RWPE2 (cell line): ENCODE measurements at regions not wholly inside any gene's neighbourhood (a gene's known extent, or its start where the extent isn't known, plus 50 kb on each side); places are given as distances from the start of the nearest gene placed in this dataset.

ENCODE experiments used
- ATAC-seq: fragments of 200-7000 bp; cut with Tn5 transposase; 3 replicates; pipeline ENCODE4 v1.9.1; 2021; ENCODE audit warnings: low read depth
- DNase-seq: peaks from one replicate; pipeline ENCODE4 v3.0.0-alpha.2; 2020; ENCODE audit warnings: low spot score
- H3K27ac ChIP-seq: fragments of 450-650 bp; 2 replicates; pipeline ENCODE4 v1.5.1; 2017; ENCODE audit warnings: mild to moderate bottlenecking; ENCODE audit not compliant: poor library complexity, severe bottlenecking
- H3K27me3 ChIP-seq: fragments of 250-450 bp; sonication (Bioruptor Pico); 2 replicates; pipeline ENCODE4 v1.5.1; 2021; ENCODE audit warnings: mild to moderate bottlenecking, moderate library complexity; ENCODE audit not compliant: insufficient read depth, poor library complexity, severe bottlenecking
- H3K36me3 ChIP-seq: fragments of 250-450 bp; sonication (Bioruptor Pico); 2 replicates; pipeline ENCODE4 v1.5.1; 2020; ENCODE audit warnings: low read depth, mild to moderate bottlenecking, moderate library complexity
- H3K4me1 ChIP-seq: fragments of 250-450 bp; sonication (Bioruptor Pico); 2 replicates; pipeline ENCODE4 v1.5.1; 2021; ENCODE audit warnings: mild to moderate bottlenecking, moderate library complexity; ENCODE audit not compliant: insufficient read depth, poor library complexity, severe bottlenecking
- H3K4me3 ChIP-seq: fragments of 250-450 bp; sonication (Bioruptor Pico); 2 replicates; pipeline ENCODE4 v1.5.1; 2021; ENCODE audit warnings: mild to moderate bottlenecking, moderate library complexity; ENCODE audit not compliant: severe bottlenecking
- H3K9me3 ChIP-seq: fragments of 250-450 bp; sonication (Bioruptor Pico); 2 replicates; pipeline ENCODE4 v1.5.1; 2021; ENCODE audit warnings: mild to moderate bottlenecking, moderate library complexity; ENCODE audit not compliant: severe bottlenecking
- TF ChIP-seq, protein P1 (sequence below): fragments of 450-650 bp; IDR thresholded peaks from one replicate; pipeline ENCODE4 v1.5.1; 2017; ENCODE audit warnings: mild to moderate bottlenecking, moderate library complexity; ENCODE audit not compliant: poor library complexity, severe bottlenecking

- Histone ChIP-seq H3K27ac (no peak overlapping the region), H3K36me3 (no peaks in the 10 kb centered on the region), H3K27me3 (peaks cover 4% of the 10 kb centered on the region), H3K4me3 (no peak overlapping the region), H3K9me3 (no peaks in the 10 kb centered on the region), H3K4me1 (no peaks in the 10 kb centered on the region)
- TF ChIP-seq, protein P1, sequence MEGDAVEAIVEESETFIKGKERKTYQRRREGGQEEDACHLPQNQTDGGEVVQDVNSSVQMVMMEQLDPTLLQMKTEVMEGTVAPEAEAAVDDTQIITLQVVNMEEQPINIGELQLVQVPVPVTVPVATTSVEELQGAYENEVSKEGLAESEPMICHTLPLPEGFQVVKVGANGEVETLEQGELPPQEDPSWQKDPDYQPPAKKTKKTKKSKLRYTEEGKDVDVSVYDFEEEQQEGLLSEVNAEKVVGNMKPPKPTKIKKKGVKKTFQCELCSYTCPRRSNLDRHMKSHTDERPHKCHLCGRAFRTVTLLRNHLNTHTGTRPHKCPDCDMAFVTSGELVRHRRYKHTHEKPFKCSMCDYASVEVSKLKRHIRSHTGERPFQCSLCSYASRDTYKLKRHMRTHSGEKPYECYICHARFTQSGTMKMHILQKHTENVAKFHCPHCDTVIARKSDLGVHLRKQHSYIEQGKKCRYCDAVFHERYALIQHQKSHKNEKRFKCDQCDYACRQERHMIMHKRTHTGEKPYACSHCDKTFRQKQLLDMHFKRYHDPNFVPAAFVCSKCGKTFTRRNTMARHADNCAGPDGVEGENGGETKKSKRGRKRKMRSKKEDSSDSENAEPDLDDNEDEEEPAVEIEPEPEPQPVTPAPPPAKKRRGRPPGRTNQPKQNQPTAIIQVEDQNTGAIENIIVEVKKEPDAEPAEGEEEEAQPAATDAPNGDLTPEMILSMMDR = no peak
- ATAC-seq (no peak), DNase-seq (no peak)
Observed at GRCh38 chr4:23117826-23118225, 425.1 kb downstream of the GBA3 start.

- Histone ChIP-seq H3K4me1 (no peaks in the 10 kb centered on the region), H3K27me3 (peaks cover 4% of the 10 kb centered on the region), H3K36me3 (no peaks in the 10 kb centered on the region), H3K9me3 (no peaks in the 10 kb centered on the region), H3K27ac (no peak overlapping the region), H3K4me3 (no peak overlapping the region)
- ATAC-seq (no peak), DNase-seq (no peak)
- TF ChIP-seq, protein P1 = no peak
Observed at GRCh38 chr4:23114538-23114937, 421.8 kb downstream of the GBA3 start.

- DNase-seq (no peak), ATAC-seq (no peak)
- Histone ChIP-seq H3K27me3 (peaks cover 4% of the 10 kb centered on the region), H3K4me1 (no peaks in the 10 kb centered on the region), H3K27ac (no peak overlapping the region), H3K9me3 (no peaks in the 10 kb centered on the region), H3K4me3 (no peak overlapping the region), H3K36me3 (no peaks in the 10 kb centered on the region)
- TF ChIP-seq, protein P1 = no peak
Observed at GRCh38 chr4:23113104-23113503, 420.4 kb downstream of the GBA3 start.

DNA sequence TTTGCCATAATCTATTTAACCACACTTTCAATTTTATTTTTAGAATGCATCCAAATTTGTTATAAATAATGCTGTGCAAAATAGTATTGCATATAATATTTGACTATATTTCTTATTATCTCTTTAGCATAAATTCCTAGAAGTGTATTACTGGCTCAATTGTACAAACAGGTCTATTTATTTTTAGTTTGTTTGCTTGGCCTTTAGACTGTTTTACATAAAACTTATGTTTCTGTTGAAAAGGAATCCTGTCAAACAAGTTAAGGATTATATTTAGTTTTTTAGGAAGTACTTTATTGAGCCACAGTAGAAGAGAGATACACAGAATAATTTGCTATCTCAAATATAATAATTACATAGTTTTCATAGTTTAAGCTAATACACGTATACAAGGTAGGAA is 413.8 kb downstream of the GBA3 start:
- DNase-seq (no peak), ATAC-seq (no peak)
- TF ChIP-seq, protein P1 = no peak
- no peaks in the 10 kb centered on the region for H3K27me3 ChIP-seq
- H3K27ac ChIP-seq = no peak overlapping the region
- H3K4me1 ChIP-seq = no peaks in the 10 kb centered on the region
- H3K4me3 ChIP-seq = no peak overlapping the region
- no peaks in the 10 kb centered on the region for H3K36me3 ChIP-seq
- H3K9me3 ChIP-seq = no peaks in the 10 kb centered on the region

GRCh38 chr4:23105759-23106370 is 413.1 kb downstream of the GBA3 start:
- Histone ChIP-seq H3K4me3 (no peak overlapping the region), H3K27ac (no peak overlapping the region), H3K27me3 (no peaks in the 10 kb centered on the region), H3K4me1 (no peaks in the 10 kb centered on the region), H3K9me3 (no peaks in the 10 kb centered on the region), H3K36me3 (no peaks in the 10 kb centered on the region)
- DNase-seq (no peak), ATAC-seq (peak; percentile 56; the same call in 2 of the 3 replicates)
- TF ChIP-seq, protein P1 = no peak
